ENCODE measurements at regions not wholly inside any gene's neighbourhood (a gene's known extent, or its start where the extent isn't known, plus 50 kb on each side); places are given as distances from the start of the nearest gene placed in this dataset.
"Not testable (repeated sequence)": the region's sequence is repeated elsewhere in the genome, so short reads cannot be mapped to it uniquely, and the experiment has no call there.

GRCh38 chr11:19419808-19420207, 179.1 kb upstream of the E2F8 start:
- H3K4me3 ChIP-seq: no peak overlapping the region
- ATAC-seq (no peak), DNase-seq (no peak)
- no peak for TF ChIP-seq CTCF (IDR thresholded peaks at IDR 0.05)
- H3K36me3 ChIP-seq (ENCODE audit: insufficient read depth in 1 of 2, low read depth in 1 of 2): no peaks in the 10 kb centered on the region
- H3K27ac ChIP-seq: no peak overlapping the region
- no peaks in the 10 kb centered on the region for H3K4me1 ChIP-seq
- no peaks in the 10 kb centered on the region for H3K27me3 ChIP-seq (ENCODE audit: insufficient read depth in 3 of 3, low read length in 2 of 3)
- WGBS, 3 donors: 76 to 83% (median 80%) methylated on average over 7 of the region's 7 CpGs
- intact Hi-C loops (cut with DNase I): no loop called here
- H3K9me3 ChIP-seq: no peaks in the 10 kb centered on the region

GRCh38 chr11:19419021-19419750, 178.4 kb upstream of the E2F8 start:
- ATAC-seq: no peak
- no peak overlapping the region for H3K27ac ChIP-seq
- no peaks in the 10 kb centered on the region for H3K36me3 ChIP-seq (ENCODE audit: insufficient read depth in 1 of 2, low read depth in 1 of 2)
- DNase-seq: no peak
- no peaks in the 10 kb centered on the region for H3K9me3 ChIP-seq
- H3K4me1 ChIP-seq: no peaks in the 10 kb centered on the region
- intact Hi-C loops (cut with DNase I): no loop called here
- H3K27me3 ChIP-seq (ENCODE audit: insufficient read depth in 3 of 3, low read length in 2 of 3): no peaks in the 10 kb centered on the region
- H3K4me3 ChIP-seq: no peak overlapping the region
- WGBS, 3 donors: 20 to 32% (median 30%) methylated on average over 8 of the region's 8 CpGs
- no peak for TF ChIP-seq CTCF (IDR thresholded peaks at IDR 0.05)

- intact Hi-C loops (cut with DNase I): no loop called here
- 85 to 92% (median 91%) methylated on average over 2 of the region's 2 CpGs for WGBS, 3 donors
Observed at GRCh38 chr11:19418221-19418620, 177.5 kb upstream of the E2F8 start.

GRCh38 chr11:19412070-19412469, 171.3 kb upstream of the E2F8 start:
- WGBS, 3 donors: 8 to 17% (median 15%) methylated on average over 3 of the region's 3 CpGs
- intact Hi-C loops (cut with DNase I); H3K4me3 ChIP-seq; H3K9me3 ChIP-seq; H3K27me3 ChIP-seq (ENCODE audit: insufficient read depth in 3 of 3, low read length in 2 of 3); H3K36me3 ChIP-seq (ENCODE audit: insufficient read depth in 1 of 2, low read depth in 1 of 2); DNase-seq; H3K4me1 ChIP-seq; ATAC-seq; H3K27ac ChIP-seq: not testable (repeated sequence)

More at GRCh38 chr11:19418221-19418620, 177.5 kb upstream of the E2F8 start:
- H3K36me3 ChIP-seq (ENCODE audit: insufficient read depth in 1 of 2, low read depth in 1 of 2): no peaks in the 10 kb centered on the region
- H3K4me3 ChIP-seq: no peak overlapping the region
- H3K9me3 ChIP-seq: no peaks in the 10 kb centered on the region
- no peaks in the 10 kb centered on the region for H3K27me3 ChIP-seq (ENCODE audit: insufficient read depth in 3 of 3, low read length in 2 of 3)
- H3K27ac ChIP-seq: no peak overlapping the region
- no peak for ATAC-seq
- TF ChIP-seq CTCF (IDR thresholded peaks at IDR 0.05): no peak
- no peaks in the 10 kb centered on the region for H3K4me1 ChIP-seq
- DNase-seq: no peak

- Histone ChIP-seq H3K36me3 (ENCODE audit: insufficient read depth in 1 of 2, low read depth in 1 of 2) (no peaks in the 10 kb centered on the region), H3K27ac (no peak overlapping the region), H3K4me1 (no peaks in the 10 kb centered on the region), H3K9me3 (no peaks in the 10 kb centered on the region), H3K4me3 (no peak overlapping the region), H3K27me3 (ENCODE audit: insufficient read depth in 3 of 3, low read length in 2 of 3) (peaks cover 0 to 3% (median 0%) of the 10 kb centered on the region in 3 donors)
- TF ChIP-seq CTCF (IDR thresholded peaks at IDR 0.05): no peak
- ATAC-seq (no peak), DNase-seq (no peak)
- 83 to 87% (median 83%) methylated on average over 3 of the region's 3 CpGs for WGBS, 3 donors
- intact Hi-C loops (cut with DNase I): no loop called here
Observed at GRCh38 chr11:19410032-19410431, 169.3 kb upstream of the E2F8 start.
